ENCODE measurements at regions not wholly inside any gene's neighbourhood (a gene's known extent, or its start where the extent isn't known, plus 50 kb on each side); places are given as distances from the start of the nearest gene placed in this dataset.
A peak's percentile ranks its signal among the peaks of the same experiment; 100 is the strongest.
"Not testable (repeated sequence)": the region's sequence is repeated elsewhere in the genome, so short reads cannot be mapped to it uniquely, and the experiment has no call there.

DNA sequence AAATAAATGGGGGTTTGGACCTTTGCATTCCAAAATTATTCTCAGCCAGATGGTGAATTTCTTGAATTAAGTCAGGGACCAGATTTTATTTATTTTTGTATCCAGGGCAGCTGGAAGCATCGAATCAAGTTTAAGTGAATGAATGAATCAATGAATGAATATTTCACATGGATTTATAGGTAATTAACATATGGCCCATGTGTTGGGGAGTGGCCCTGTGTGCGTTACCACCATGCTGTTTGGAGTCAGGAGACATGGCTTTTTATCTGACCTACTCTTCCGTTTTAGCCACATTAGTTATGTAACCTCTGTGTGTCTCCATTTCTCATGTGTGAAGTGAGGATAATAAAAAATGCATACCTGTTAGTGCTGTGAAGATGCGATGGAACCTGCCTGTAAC lies 213.5 kb downstream of the CDH26 start:
- DNase-seq, result no peak

DNA sequence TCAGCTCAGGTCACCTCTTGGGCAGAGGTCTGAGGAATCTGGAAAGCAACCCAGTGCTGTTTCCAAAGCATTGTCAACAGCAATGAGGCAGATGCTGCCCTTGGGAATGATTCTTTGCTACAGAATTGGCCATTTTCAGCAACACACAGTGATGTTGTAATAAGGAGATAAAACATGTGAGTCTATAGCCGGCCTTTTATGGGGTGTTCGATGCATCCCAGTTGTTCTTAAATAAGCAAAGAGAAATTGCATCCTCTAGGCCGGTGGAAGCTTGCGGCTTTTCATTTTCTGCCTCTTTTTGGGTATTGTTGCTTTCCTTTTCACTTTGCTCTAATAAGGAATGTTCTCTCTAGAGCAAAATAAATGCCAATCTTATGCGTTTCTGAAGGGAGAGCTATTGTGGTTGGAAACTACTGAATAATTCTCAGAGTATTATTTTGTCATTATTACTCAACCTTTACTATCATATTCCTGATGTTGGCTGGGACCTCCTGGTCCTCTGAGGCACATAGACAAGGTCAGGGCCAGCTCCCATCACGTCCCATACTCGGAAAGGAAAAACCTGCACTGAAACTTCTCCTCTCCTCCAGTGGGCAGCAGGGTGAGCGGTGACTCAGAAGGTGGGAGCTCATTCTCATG lies 214.2 kb downstream of the CDH26 start:
- no peak for DNase-seq

DNA sequence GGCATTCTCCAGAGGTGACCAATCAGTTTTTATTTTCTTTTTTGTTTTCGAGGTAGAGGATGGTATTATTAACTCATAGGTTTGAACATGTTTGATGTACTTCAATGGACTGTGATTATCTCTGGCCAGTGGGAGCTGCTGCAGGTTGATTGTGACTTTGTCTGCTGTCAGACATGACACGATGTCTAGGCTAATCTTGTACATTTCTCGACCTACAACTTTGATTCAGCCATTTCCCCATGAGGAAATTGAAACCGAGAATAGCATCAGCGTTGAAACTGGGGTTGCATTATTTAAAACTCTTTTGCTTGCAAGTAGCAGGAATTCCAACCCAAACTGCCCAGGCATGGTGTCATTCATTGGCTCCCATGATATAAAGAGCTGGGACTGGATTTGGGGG lies 218.9 kb downstream of the CDH26 start:
- DNase-seq, result no peak

DNA sequence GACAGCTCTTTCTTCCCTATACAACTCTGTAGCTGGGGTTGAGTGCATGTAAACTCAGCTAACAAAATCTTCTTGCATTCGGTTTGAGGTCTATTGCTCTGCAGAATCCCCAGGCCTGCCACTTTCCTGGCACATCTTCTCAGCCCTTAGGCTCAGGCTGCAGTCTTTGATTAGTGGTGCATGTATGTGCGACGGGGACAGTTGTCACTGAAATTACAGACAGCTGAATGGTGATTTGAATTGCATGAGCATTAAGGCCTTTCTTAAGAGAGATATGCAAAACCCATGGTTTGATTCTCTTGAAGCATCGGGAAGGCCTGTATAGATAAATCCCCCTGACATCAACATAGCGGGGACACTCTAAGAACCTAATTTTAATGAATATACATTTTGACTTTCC lies 222.8 kb downstream of the CDH26 start:
- no peak for DNase-seq

DNA sequence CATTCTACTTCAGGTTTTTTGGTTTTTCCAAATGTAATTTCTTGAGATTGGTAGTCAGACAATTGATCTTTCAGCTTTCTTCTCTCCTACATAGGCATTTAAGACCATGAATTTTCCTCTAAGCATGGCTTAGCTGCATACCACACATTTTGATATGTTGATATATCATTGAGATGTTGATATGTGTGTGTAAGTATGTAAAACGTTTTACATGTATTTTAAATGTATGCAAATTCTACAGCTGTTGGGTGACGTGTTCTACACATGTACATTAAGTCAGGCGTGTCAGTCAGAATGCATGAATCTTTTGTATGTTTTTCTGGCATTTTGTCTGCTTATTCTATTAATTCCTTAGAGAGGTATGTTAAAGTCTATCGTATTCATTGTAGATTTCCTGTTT lies 228.2 kb downstream of the CDH26 start:
- no peak for DNase-seq

DNA sequence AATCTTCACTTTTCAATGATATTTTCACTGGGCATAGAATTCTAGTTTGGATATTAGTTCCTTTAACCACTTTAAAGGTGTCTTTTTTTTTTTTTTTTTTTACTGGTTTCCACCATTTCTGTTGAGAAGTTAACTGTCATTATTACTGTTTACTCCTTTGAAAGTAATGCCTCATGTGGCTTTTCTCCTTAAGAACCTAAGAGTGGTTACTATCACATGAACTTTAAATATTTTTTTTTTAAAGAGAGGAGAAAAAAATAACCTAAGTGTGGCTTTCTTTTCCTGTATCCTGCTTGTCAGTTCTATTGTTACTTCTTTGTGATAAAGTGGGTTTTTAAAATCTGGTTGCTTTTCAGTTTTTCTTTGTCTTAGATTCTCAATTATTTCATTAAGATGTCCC lies 229.5 kb downstream of the CDH26 start:
- DNase-seq, result no peak

DNA sequence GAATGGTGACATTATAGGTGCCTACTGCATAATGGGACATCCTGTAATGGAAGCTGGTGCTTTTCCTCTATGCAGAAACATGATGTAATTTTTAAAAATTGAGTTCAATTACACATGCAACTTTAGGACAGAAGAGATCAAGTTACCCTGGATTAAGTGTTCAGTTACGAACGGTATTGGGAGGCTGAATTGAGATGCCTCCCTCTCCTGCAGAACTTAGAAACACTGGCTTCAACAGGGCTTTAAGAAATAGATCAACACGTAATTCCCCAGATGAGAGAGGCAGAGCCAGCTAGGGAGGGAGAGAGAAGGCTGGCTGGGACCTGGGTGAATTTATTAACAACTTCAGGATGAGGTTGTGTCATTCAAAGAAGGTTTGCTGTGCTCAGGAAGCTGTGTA lies 232.8 kb downstream of the CDH26 start:
- DNase-seq, result no peak

DNA sequence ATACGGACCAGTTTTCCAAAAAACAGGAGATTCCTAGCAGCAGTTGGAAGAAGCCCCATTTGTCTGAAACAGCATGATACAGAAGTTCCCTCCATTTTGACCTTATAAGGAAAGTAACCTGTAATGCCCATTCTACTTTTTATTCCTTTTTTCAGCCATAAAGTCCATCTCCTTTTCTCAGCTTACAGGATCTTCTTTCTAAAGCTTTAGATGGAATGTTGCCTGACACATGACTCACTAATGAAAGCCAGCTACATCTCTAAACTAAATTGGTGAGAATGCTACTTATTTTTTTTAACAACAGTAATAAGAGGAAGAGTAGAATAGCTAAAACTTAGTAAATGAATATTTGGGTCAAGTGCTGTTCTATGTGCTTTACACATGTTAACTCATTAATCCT lies 234.1 kb downstream of the CDH26 start:
- DNase-seq, result no peak

DNA sequence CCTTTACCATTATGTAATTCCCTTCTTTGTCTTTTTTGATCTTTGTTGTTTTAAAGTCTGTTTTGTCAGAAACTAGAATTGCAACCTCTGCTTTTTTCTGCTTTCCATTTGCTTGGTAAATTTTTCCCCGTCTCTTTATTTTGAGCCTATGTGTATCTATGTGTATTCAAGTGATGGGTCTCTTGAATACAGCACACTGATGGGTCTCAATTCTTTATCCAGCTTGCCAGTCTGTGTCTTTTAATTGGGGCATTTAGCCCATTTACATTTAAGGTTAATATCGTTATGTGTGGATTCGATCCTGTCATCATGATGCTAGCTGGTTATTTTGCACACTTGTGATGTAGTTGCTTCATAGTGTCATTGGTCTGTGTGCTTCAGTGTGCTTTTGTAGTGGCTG lies 240.9 kb downstream of the CDH26 start:
- not testable (repeated sequence) for DNase-seq

DNA sequence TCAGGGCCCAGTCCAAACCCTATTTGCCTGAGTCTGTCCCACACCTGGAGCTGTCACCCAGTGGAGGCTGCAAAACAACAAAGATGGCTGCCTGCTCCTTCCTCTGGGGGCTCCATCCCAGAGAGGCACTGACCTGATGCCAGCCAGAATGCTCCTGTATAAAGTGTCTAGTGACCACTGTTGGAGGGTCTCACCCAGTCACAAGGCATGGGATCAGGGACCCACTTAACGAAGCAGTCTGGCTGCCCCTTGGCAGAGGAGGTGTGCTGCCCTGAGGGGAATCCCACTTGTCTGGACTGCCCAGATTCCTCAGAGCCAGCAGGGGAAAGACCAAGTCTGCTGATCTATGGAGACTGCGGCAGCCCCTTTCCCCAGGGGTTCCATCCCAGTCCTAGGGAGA lies 241.6 kb downstream of the CDH26 start:
- DNase-seq, result no peak

DNA sequence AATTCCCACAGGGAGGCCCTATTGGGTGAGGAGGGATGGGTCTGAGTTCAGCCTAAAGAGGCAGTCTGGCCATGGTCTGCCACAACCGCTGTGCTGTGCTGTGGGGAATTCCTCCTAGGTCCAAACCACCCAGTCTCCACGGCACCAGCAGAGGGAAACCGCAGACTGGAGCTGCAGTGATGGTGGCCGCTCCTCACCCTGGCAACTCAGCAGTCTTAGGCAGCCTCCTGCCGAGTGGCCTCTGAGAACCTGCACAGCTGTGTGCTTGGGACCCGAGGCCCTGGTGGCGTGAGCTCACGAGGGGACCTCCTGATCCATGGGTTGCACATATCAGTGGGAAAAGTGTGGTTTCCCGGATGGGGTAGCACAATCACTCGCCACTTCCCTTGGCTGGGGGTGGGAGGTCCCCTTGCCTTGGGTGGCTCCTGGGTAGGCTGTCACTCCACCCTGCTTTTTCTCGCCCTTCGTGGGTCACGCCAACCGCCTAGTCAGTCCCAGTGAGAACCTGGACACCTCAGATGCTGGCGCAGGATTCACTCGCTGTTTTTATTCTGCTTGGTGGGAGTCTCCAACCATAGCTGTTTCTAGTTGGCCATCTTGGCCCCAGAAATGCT lies 242.2 kb downstream of the CDH26 start:
- no peak for DNase-seq

DNA sequence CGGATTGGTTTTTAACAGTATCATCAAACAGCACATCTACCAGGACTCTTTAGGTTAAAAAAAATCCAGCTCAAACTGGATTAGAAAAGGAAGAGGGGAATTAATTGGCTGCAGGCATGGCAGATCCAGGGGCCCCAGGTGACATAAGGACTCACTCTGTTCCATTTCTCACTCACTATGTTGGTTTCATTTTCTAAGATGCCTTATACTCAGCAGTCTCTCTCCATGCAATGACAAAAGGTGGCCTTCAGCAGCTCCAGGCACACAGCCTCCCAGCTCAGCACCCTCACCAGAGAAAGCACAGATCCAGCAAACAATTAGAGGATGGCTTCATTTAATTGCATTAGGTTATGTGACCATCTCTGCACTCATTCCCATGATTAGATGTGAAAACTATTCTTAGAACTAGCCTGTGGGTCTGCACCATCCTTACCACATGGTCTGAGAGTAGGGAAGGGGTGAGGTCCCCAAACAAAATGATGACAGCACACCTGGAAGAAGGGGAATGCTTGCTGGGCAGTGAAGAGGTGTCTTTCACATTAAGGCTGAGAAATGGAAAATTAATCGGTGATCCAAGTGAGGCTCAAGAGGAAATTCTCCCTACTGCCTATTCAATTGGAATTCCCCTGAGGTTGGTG lies 243.1 kb downstream of the CDH26 start:
- no peak for DNase-seq

DNA sequence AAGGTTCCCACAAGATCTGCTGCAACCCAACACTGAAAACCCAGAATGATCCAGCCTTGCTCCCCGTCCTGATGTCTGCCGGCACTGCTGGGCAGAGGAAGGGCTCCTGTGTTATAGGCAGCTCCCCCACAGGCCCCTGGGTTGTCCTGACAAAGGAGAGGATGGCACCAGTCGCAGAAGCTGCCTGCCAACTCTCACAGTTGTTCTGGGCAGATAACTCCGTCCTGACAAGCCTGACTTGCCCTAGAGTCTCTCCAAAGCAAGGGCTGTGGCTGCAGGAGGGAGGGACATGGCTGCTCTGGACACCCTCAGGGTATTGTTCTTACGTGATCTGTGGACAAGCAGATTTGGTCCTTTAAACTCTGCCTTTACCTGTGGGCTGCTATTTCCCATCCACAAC lies 243.8 kb downstream of the CDH26 start:
- DNase-seq, result no peak

DNA sequence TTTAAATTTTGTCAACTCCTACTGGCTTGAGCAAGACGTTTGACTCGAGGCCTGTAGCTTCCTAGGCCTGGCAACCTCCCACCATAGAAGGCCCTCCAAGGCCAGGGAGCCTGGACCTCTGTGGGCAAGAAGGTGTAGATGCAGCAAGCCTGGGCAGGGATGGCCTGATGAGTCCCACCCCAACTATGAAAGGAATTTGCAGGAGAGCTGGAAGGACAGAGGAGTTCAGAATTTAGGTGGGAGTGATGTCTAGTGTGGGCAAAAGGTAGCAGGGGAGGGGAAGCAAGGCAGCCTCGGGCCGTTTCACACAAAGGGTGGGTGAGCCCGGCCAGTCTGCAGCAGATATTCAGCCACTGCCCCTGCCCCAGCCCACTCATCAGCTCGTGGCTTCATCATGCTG lies 245.2 kb downstream of the CDH26 start:
- no peak for DNase-seq

DNA sequence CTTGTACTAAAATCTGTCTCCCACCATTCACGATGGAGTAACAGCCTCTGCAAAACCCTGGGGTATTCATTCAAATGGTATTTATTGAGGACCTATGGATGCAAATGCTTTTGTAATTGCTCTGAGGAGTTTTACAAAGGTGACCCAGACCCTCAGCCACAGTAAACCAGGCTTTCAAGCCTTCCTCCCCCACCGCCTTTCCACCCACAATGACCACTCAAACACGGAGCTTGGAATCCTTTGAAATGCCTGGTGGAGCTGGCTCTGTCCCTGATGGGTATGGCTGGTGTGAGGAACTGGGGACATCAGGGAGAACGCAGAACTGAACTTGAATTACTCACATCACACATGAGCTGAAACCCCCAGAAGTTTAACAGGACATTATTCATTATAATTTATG lies 246.4 kb downstream of the CDH26 start:
- no peak for DNase-seq

DNA sequence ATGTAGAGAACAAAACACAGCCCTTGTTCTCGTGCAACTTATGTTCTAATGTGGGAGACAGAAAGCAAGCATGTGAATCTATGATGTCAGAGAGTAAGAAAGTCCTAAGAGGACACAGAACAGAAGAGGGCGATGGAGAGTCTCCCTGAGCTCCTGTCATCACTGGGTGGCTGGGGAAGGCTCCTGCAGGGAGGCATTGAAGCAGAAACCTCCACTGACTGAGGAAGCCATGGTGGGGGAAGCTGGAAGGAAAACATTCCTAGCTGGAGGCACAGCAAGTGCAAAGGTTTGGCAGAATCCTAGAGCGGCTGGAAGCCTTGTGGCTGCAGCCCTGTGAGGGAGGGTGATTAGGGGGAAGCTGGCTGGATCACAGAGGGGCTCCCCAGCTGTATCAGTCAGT lies 248.0 kb downstream of the CDH26 start:
- DNase-seq, result peak; percentile 57 to 67

DNA sequence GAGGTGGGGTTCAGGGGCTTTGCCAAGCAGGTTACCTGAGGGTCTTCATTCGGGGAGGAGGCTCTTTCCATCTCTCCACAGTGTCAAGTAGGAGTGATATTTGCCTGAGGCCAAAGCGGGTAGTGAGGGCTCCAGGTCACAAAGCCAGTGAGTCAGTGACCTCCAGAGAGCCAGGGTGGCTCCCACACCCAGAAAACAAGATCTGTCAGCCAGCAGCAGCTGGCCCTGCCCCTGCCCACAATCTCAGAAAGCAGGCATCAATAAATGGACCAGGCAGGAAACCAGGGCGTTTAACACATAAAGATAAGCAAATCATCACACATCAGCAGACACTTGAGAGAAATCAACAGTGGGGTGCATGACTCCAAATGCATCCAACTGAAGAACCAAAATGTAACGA lies 250.8 kb downstream of the CDH26 start:
- DNase-seq, result no peak

DNA sequence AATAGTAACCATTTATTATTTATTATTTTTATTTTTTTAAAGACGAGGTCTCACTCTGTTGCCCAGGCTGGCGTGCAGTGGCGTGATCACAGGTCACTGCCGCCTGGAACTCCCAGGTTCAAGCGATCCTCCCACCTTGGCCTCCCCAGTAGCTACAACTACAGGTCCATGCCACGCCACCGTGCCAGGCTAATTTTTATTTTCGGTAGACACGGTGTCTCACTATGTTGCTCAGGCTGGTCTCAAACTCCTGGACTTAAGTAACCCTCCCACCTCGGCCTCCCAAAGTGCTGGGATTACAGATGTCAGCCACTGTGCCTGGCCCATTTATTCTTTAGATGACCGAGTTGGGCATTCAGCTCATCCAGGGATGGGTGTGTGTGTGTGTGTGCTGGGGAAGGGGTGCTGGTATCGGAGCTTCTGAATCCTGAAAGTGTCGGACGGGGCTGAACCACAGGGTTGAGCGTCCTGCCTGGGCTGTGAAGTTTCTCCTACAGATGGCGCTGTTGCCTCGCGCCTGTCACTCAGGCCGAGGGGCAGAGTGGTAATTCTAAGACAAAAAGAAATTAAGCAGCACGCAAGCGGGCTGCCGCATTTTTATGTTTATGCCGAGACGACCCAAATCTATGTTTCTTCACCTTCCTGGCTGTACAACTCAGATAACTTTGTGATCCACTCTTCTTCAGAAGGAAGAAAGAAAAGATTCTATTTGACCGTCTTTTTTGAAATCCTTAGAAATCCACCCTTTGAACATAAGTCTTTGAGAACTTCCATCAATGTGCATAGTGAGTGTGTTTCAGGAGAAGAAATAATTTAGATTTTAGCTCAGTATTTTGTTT lies 252.8 kb downstream of the CDH26 start:
- DNase-seq, result peak; percentile 61 to 67

DNA sequence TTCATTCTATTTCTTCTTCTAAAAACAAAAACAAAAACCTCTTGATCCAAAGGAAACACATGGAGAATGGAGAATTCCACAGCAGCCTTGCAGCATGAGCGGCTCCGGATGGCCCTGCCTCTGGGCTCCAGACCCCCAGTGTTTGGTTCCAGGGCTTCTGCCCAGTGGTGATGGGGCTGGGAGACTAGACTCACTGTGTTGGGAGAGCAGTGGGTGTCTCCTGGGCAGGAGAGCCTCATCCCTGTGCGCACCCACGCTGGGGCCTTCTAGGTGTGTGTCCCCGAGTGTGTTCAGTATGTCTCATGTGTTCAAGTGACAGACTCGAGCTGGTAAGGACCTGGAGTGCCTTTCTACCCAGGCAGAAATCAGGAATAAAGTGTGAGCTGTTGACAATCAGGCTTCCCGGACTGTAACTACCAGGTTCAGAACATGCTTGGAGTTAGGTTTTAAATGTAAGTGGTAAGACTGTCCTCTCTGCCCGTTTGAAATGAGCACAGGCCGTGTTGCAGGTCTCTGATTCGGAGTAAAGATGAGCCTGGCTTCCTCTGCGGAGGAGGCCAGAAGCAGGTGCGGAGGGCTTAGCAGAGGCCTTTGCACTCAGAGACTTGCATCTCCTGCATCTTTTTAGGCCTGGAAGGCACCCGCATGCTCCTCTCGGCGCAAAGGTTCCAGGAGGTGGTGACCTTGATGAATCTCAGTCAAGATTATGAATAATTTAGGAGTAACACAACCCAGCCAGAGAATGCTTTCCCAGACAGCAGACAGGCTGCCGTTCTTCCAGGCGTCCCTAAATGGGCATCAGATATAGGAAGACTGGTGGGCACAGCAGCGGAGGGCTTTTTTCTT lies 253.6 kb downstream of the CDH26 start:
- DNase-seq, result no peak

DNA sequence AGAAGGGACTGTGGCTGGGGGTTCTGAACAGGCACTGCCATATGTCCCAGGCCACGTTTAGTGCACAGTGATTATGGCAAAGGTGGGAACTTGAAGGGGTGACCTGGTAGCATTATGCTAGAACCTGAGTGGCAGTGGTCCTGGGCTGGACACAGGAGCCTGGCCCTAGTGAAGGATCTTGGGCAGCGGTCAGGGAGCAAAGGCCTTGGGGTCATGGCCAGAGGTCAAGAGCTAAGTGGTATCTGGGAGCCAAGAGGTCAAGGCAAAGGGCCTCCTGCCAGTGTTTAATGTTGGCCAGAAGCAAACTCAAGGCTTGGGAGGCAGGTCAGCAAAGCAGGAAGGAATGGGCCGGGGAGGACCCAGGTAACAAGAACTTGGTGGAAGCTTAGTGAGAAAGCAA lies 254.5 kb downstream of the CDH26 start:
- DNase-seq, result no peak

DNA sequence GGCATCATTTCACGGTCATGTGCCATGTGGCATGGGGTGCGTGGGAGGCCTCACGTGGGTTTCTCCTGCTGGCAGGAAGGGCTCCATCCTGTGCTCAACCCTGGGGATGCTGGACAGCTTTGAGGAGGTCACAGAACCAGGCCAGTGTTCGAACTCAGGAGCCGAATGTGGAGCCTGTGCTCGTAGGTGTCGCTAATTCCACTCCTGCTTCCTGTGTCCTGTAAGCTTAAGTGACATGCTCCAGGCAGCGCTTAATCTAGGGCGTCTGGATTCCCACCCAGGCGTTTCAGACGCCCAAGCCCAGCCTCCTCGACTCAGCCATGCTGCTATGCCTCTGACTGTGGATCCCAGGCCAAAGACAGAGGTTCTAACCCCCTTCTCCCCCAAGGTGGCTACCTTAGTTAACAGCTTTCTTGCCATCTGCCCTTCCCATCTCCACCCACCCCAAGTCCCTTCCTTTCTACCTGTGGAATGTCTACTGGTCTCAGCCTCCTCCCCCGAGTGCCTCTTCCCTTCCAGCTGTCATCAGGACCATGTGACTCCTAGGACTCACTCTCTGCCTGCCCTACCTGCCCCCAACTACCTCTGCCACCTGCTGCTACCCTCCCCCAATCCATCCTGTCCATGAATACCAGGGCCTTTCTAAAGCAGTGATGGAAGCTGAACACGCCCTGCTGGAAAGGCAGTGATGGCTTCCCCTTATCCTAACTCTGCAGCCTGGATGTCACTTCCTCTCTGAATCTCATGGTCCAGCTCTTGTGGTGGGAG lies 255.1 kb downstream of the CDH26 start:
- no peak for DNase-seq

Measured in inflammatory macrophage (primary cell).